ENCODE measurements at regions not wholly inside any gene's neighbourhood (a gene's known extent, or its start where the extent isn't known, plus 50 kb on each side); places are given as distances from the start of the nearest gene placed in this dataset.

DNA sequence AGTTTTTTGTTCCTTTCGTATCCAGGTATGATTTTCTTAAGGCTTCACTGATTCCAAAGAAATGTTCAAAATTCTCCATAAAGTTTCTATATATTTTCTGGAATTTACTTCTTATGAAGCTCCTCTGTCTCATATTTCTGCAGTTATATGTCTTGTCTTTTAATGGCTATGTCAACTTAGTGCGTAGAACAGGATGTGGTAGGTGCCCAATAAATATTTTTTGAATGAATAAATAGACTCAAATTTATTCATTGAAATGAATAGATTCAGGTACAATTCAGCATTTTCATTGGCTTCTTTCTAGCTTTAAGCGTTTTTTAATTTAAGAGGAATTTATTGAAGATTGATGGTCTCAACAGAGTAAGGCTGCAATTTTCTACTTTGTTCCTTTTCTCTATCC, 231.9 kb upstream of the BOD1L1 start:
- Histone ChIP-seq H3K27ac (no peak overlapping the region), H3K4me3 (no peak overlapping the region)
- DNase-seq (ENCODE audit: low spot score) = no peak
- TF ChIP-seq, protein P1, sequence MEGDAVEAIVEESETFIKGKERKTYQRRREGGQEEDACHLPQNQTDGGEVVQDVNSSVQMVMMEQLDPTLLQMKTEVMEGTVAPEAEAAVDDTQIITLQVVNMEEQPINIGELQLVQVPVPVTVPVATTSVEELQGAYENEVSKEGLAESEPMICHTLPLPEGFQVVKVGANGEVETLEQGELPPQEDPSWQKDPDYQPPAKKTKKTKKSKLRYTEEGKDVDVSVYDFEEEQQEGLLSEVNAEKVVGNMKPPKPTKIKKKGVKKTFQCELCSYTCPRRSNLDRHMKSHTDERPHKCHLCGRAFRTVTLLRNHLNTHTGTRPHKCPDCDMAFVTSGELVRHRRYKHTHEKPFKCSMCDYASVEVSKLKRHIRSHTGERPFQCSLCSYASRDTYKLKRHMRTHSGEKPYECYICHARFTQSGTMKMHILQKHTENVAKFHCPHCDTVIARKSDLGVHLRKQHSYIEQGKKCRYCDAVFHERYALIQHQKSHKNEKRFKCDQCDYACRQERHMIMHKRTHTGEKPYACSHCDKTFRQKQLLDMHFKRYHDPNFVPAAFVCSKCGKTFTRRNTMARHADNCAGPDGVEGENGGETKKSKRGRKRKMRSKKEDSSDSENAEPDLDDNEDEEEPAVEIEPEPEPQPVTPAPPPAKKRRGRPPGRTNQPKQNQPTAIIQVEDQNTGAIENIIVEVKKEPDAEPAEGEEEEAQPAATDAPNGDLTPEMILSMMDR (IDR thresholded peaks at IDR 0.05) = no peak

DNA sequence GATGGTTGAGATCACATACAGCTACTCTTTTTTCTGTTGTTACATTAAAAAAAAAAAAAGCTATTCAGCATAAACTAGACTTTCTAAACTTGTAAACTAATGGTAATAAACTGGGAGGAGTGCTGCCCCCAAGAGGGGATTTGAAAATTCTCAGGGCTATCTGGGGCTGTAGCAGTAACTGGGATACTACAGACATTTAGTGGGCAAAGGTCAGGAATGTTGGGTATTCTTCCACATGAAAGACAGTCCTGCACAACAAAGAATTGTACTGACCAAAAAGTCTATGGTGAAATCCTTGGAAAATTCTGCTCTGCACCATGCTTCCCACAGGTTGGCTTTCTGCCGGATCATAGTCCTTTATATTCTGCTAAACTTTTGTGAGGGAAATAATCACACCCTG, 232.6 kb upstream of the BOD1L1 start:
- TF ChIP-seq, protein P1 (IDR thresholded peaks at IDR 0.05) = no peak
- H3K4me3 ChIP-seq = no peak overlapping the region
- no peak overlapping the region for H3K27ac ChIP-seq
- no peak for DNase-seq (ENCODE audit: low spot score)

GRCh38 chr4:13865871-13866669, 238.5 kb upstream of the BOD1L1 start:
- TF ChIP-seq, protein P1 (IDR thresholded peaks at IDR 0.05) = no peak
- Histone ChIP-seq H3K27ac (no peak overlapping the region), H3K4me3 (no peak overlapping the region)
- DNase-seq (ENCODE audit: low spot score) = no peak

- Histone ChIP-seq H3K27ac (no peak overlapping the region), H3K4me3 (no peak overlapping the region)
- no peak for DNase-seq (ENCODE audit: low spot score)
- TF ChIP-seq, protein P1 (IDR thresholded peaks at IDR 0.05) = no peak
Measured at GRCh38 chr4:13866881-13867280, 239.4 kb upstream of the BOD1L1 start.

- no peak for DNase-seq (ENCODE audit: low spot score)
- TF ChIP-seq, protein P1 (IDR thresholded peaks at IDR 0.05) = no peak
- no peak overlapping the region for H3K27ac ChIP-seq
- no peak overlapping the region for H3K4me3 ChIP-seq
Measured at GRCh38 chr4:13872155-13872554, 244.6 kb upstream of the BOD1L1 start.

GRCh38 chr4:13872955-13873354, 245.4 kb upstream of the BOD1L1 start:
- no peak for DNase-seq (ENCODE audit: low spot score)
- TF ChIP-seq, protein P1 (IDR thresholded peaks at IDR 0.05) = no peak
- Histone ChIP-seq H3K27ac (no peak overlapping the region), H3K4me3 (no peak overlapping the region)

- DNase-seq (ENCODE audit: low spot score) = no peak
- Histone ChIP-seq H3K27ac (no peak overlapping the region), H3K4me3 (no peak overlapping the region)
- TF ChIP-seq, protein P1 (IDR thresholded peaks at IDR 0.05) = no peak
Measured at GRCh38 chr4:13875181-13875580, 247.7 kb upstream of the BOD1L1 start.

Data from coronary artery (tissue), 2 donors.